ENCODE measurements at regions not wholly inside any gene's neighbourhood (a gene's known extent, or its start where the extent isn't known, plus 50 kb on each side); places are given as distances from the start of the nearest gene placed in this dataset.

DNA sequence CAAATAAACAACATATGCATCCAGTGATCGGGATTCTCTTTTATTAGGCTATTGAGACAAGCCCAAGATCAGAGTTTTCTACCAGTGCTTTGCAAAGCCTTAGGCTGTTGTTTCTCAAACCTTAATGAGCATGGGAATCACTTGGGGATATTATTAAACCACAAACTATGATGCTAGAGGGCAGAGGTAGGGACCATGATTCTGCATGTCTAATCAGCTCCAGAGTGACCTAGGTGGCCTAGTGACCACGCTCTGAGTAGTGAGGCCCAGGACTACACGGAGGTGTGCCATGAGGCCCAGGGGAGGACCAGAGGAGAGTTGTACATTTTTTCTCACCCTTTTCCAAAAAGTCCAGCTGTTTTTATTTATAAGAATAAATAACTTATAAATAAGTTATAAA lies 298.5 kb upstream of the TLE4 start:
- no peak for FAIRE-seq
- DNase-seq (ENCODE audit: insufficient read length, low spot score): no peak

DNA sequence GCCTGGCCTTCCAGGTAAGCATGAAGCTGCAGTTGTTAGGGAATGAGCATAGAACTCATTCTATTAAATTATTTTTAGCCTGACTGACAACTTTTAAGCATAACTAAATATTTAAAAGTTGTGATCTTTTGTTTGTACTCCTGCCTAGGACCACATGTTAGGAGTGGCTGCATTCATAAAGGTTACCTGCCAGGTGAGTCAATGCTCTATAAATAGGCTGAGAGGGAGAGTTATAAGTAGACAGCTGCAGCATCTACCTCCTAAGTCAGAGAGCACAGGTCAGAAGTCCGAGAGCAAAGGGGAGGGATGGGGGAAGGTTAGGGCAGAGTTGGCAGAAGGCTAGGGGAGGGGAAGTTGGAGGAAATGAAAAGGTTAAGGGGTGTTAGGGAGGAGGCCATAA lies 292.4 kb upstream of the TLE4 start:
- FAIRE-seq (no peak), DNase-seq (ENCODE audit: insufficient read length, low spot score) (no peak)

DNA sequence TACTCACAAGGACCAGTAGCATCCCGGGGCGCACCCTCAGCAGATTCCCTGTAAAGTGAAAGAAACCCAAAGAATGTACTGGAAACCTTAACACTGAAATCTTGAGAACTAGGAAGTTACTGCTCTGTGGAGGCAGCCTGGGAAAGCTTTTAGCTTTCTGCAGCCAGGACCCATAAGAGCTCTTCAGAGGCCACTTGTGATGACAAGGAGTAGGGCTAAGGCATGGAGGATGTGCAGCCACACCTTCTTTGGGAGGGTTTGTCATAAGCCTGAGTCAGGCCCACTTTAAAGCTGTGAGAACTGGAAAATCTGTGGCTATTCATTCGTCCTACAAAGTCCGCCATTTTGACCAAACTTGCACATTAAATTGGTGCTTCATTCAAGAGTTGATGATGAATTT lies 291.1 kb upstream of the TLE4 start:
- no peak for FAIRE-seq
- DNase-seq (ENCODE audit: insufficient read length, low spot score): no peak

DNA sequence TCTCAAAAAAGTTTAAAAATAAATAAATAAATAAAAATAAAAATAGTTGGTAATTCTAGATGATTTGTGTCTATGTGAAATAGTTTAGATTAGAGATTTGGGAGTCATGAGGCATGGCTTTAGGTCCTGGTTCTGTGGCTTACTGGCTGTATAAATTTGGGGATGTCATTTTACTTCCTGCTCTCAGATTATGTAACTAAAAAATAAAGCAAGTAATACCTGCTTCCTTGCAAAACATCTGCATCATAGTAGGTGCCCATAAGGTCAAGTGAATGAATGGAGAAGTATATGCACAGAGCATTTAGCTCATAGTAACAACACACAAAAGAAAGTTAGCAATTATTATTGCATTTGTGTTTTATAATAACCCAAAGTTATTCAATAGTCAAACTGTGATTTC lies 287.7 kb upstream of the TLE4 start:
- FAIRE-seq: no peak
- DNase-seq (ENCODE audit: insufficient read length, low spot score): no peak

DNA sequence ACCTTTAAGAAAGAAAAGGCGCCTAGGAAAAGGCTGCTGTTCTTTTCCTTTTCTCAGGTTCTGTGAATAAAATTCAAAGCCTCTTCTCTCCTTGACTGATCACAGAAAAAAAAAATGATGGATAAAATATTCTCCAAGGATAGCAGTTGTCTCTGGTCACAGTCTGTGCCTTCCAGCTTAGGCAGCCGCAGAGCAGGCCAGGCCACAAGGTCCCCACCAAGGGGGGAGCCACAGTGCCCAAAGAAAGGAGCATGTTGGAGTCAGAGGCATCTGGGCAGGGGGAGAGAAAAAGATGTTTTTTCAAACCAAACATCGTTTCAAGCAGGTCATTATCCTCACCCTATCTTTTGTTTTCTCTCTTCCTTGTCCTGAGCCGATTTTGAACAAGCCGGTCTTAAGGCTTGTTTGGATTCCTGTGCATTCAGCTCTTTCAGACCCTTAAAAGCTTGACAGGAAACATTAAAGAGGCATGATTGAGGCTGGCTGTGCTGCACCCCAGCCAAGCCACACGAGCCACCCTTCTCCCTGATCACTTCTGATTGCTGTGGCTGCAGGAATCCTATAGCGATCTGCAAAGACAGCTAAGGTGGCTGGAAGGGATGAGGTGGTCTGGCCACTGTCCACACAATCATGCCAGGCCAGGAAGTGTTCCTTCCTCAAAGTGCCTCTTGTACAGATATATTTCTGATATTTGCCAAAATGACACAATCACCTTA lies 284.6 kb upstream of the TLE4 start:
- no peak for FAIRE-seq
- no peak for DNase-seq (ENCODE audit: insufficient read length, low spot score)

DNA sequence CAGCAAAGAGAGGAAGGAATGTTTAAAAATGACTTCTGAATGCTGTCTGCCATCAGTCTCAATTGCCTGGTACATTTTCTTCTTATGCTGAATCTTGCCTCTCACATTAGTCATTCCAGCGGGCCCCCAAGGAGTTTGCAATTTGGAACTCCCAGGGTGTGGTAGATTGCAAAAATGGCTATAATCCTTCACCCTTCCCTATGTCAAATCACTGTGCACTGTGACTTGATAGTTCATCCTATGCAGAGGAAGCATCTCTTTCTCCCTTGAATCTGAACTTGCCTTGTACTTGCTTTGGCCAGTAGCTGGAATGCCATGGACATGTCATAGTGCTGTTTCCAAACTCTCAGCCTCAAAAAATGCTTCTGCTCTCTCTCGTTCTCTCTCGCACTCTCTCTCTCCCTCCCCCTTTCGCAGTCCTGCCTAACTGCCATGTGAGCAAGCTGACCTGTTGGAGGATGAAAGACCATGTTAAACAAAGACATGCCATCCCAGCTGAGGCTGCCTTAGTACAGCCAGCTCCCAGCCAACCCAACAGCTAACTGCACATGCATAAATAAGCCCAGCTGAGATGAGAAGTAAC lies 284.0 kb upstream of the TLE4 start:
- DNase-seq (ENCODE audit: insufficient read length, low spot score) (no peak), FAIRE-seq (no peak)

DNA sequence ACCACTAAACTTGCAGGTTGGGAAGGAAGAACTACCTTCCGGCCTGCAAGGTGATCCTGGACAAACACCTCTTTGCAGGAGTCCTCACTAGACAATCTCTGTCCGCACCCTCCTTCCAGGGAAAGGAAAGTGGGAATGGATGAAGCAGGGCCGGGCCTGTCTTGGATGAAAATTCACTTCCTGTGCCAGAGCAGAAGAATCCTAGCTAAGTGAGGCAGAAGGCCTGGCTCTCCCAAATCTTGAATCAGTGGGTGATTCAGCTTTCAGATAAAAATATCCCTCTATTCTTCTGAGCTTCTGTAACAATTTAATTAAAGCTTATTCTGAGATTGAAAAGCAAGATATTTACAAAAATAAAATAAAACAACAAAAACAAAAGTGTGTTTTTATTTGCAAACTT lies 281.9 kb upstream of the TLE4 start:
- no peak for DNase-seq (ENCODE audit: insufficient read length, low spot score)
- FAIRE-seq: no peak

DNA sequence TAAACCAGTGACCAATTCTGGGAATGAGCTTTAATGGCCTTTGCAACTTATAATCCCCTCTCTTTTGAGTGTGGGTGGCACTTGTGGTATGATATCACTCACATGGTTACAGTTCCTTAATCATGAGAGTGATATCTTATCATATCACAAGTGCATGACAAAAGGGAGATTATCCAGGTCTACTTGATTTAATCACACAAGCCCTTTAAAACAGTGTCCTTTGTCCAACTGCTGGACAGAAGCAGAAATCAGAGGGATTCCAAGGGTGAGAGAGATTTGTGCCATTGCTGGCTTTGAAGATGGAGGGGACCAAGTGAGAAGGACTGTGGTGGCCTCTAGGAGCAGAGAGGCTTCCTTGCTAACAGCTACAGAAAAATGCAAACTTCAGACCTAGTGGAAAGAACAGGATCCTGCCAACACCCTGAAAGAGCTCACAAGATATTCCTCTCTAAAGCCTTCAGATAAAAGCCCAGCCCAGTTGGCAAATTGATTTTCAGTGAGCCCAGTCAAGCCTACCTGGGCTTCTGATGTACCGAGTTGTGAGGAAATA lies 279.0 kb upstream of the TLE4 start:
- DNase-seq (ENCODE audit: insufficient read length, low spot score) (no peak), FAIRE-seq (no peak)

DNA sequence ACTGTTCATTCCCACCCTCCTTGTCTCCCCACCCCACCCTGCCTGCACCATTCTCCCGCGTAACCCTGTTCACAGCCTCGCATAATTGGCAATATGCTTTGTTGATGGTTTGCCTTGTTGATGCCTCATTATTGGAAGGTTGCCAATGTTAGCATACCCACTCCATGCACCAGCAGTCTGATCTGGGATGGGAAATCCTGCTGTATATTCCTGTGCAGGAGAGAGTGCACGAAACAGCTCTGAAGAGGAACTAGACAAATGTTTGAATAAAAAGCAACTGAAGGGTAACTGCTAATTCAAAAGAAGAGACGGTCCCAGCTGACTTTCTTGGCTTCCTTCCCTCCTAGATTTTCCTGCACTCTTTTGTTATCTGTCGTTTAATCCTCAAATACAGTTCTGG lies 271.7 kb upstream of the TLE4 start:
- DNase-seq (ENCODE audit: insufficient read length, low spot score) (no peak), FAIRE-seq (no peak)

DNA sequence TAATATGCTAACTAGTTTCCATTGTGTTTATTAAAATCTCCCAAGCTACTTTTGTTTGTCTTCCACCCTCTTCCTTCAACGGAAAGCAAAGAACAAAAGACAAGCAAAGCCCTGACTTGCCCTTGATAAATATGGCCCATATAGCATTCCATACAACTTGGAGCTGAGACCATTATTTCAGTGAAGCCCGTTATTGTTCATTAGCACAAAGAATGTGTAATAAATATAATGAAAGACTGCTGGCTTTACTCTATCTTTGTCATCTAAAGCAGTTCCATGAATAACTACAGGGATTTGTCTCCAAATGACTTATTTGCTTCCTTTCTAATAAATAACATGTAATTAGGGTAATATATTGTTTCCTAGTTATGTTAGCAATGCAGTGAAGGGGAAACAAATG lies 270.7 kb upstream of the TLE4 start:
- FAIRE-seq (no peak), DNase-seq (ENCODE audit: insufficient read length, low spot score) (no peak)

DNA sequence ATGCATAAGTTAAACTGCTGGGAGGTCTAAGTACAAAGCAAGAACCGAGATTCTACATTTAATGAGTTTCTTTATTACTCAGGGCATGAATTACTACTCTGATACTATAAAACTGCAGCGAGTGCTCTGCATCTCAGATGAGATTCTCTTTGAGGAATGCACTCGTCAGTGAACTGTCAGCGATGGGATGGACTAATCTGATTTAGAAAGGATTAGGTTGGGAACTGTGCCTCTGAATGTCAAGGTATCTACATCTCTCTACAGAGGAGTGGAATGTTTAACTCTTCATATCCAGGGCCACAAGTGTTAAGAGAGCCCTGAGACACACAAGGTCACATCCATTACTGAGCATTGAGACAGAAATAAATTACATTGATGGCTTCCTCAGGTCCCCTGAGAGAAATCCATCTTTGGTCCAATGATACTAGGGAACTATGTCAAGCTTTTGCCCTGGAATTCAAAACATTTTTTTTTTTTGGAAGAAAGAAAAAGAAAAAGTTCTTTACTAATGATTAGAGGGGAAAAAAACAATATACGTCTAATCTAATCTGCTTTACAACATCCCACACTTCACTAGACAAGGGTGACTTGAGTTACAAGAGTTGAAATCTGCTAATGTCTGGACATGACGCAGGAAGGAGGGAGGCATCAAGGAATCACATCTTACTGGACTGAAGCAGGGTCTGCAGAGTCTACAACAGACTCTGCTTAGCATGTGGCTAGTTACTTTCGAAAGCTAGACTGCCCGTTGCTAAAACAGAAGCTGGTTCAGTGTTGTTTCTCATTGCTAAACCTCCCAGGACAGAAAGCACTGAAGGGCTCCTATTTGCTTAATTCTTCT lies 270.0 kb upstream of the TLE4 start:
- FAIRE-seq (no peak), DNase-seq (ENCODE audit: insufficient read length, low spot score) (no peak)

DNA sequence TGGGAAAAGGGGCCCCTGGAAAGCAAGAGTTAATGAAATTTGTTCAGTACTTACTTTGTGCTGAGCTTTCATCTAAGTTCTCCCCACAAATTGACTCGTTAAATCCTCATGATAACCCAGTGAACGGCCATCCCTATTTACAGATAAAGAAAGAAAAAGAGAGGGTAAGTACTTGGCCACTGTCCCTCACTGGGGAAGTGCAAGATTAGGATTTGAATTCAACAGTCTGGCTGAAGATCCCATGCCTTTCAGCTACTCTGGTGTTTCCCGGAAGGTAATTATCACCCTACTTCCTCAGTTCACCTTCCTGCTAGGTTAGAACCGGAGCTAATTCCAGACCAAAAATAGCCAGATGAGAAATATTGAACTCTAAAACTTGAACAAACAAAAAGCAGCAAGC lies 269.2 kb upstream of the TLE4 start:
- DNase-seq (ENCODE audit: insufficient read length, low spot score) (no peak), FAIRE-seq (no peak)

DNA sequence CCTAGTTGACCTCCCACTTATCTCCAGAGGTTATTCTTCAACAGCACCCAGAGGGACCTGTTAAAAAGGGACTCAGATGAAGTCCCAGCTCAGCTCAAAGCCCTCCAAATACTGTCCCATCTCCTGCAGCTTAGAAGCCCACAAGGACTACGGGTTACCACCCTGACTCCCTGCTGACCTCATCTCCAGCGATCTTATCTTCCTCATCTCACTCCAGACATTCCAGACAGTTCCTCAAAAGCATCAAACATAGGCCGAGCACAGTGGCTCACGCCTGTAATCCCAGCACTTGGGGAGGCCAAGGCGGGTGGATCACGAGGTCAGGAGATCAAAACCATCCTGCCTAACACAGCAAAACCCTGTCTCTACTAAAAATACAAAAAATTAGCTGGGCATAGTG lies 263.8 kb upstream of the TLE4 start:
- FAIRE-seq (no peak), DNase-seq (ENCODE audit: insufficient read length, low spot score) (no peak)

DNA sequence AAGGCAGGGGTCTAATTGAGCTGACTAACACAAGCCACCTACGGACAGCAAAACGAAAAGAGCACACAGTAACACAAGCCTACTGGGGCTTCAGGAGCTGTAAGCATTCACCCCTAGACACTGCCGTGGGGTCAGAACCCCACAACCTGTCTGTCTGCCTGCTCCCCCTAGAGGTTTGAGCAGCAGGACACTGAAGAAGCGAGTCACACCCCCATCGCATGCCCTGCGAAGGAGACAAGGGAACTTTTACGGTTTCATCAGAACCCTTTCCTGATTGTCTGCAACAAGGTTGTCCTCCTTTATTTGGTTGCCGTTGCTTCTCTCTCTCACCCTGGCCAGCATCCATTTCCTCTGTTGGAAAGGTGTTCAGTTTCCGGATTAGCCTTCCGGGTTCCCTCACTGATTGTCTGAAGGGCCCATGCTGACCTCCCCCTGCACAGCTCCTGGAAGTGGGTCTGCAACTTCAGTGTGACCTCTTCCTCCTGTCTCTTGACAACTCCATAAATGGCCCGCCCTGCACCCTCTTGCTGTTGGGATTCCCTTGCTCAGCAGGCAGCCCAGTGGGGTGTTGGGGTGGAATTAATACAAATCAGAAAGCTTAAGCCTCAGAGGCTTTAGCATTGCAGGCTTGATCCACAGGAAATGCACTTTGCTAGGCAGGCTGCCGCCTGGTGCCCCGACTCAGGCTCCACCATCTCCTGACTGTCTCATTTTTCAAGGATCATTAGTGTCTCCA lies 258.9 kb upstream of the TLE4 start:
- DNase-seq (ENCODE audit: insufficient read length, low spot score): no peak
- FAIRE-seq: no peak

DNA sequence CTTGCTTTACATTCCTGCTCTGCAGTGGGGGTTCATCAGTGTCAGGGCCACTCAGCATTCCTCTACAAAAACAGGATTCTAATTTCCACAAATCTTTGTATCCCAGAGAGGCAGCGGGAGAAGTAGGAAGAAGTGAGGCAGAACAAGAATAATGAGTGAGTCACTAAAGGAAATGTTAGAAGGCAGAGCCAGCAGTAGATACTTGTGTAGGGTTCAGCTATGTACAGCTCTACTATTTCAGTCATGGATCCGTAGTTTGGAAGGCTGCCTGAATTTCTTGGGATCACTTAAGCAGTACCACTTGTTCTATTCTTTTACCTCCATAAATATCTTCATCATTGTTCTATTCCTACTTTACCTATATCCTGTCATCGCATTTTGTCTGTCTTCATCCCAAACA lies 246.3 kb upstream of the TLE4 start:
- no peak for FAIRE-seq

DNA sequence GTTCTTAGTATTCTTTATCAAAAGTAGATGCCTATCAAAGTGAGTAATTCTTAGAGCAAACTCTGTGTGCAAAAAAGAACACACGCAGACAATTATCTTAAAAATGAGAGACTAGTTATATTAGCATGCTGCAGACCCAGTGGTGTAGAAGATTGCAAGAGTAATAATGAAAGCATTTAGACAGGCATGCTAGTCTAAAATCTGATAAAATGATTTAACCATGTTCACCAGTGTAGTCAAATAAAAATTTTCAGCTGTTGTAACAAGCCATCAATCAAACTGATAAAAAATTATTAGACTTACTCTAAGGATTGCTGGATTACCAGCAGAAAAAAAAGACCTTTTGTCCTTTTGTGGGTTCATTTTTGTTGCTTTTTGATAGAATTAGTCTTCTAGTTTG lies 241.9 kb upstream of the TLE4 start:
- FAIRE-seq (no peak), DNase-seq (ENCODE audit: insufficient read length, low spot score) (no peak)

More for the DNA sequence above, 246.3 kb upstream of the TLE4 start:
- DNase-seq (ENCODE audit: insufficient read length, low spot score): no peak

DNA sequence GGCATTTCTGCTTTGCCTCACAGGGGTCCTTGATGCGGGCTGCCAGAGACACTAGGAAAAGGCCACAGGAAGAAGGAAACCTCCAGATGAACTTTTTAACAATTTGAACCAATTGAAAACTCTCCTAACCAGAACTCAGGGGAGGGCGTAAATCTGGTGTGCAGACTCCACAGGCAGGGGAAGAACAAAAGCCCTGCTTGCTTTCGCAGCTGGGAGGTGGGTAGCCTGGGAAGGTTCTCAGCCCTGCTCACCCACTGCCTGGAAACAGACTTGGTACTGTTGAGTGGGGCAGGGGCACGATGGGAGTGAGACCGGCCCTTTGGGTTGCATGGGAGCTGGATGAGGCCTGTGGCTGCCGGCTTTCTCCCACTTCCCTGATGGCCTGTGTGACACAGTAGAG lies 237.8 kb upstream of the TLE4 start:
- FAIRE-seq: no peak

DNA sequence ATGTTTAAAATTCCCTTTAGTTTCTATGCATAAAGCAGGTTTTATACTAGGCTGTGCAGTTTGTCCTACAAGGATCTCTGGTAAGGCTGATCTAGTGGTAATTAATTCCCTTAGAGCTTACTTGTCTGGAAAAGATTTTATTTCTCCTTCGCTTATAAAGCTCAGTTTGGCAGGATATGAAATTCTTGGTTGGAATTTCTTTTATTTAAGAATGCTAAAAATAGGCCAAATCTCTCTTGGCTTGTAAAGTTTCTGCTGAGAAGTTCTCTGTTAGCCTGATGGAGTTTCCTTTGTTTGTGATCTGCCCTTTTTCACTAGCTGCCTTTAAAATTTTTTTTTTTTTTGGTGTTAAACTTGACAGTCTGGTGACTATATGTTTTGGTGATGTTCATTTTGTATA lies 237.1 kb upstream of the TLE4 start:
- FAIRE-seq (no peak), DNase-seq (ENCODE audit: insufficient read length, low spot score) (no peak)

More for the DNA sequence above, 237.8 kb upstream of the TLE4 start:
- no peak for DNase-seq (ENCODE audit: insufficient read length, low spot score)

DNA sequence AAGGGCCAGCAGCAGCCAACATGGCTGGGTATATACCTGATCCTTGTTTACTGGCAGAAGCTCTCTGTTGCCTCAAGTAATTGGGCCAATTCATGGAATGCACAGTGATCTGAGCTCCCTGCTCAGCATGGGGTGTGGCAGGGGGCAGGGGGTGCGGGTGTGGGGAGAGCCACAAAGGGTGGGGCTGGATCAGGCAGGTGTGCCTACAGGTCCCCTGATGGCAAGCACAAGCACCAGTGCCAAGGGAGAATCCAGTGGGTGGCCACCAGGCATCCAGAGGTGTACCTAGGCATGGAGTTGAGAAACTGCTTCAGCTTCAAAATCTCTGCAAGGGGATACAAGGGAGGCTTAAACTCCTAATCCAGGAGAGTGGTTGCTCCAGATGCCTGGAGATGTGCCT lies 235.8 kb upstream of the TLE4 start:
- no peak for DNase-seq (ENCODE audit: insufficient read length, low spot score)
- FAIRE-seq: no peak

DNA sequence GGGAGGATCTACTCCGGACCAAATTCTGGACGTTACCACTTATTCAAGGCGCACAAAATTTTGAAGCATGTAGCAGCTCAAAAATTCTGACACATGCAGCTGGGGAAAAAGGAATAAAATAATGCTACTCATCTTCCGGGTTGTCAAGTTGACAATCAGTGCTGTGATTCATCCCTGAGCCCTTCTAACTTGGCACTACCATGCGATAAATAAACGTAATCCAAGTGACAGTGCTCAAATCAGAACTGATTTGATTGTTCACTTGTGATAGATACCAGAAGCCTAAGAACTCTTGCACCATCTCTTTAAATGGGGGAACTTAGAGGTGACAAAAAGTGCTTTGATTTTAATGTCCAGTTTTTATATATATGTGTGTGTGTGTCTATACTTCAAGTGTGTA lies 230.2 kb upstream of the TLE4 start:
- DNase-seq (ENCODE audit: insufficient read length, low spot score) (no peak), FAIRE-seq (no peak)
